ENCODE measurements at regions not wholly inside any gene's neighbourhood (a gene's known extent, or its start where the extent isn't known, plus 50 kb on each side); places are given as distances from the start of the nearest gene placed in this dataset.

DNA sequence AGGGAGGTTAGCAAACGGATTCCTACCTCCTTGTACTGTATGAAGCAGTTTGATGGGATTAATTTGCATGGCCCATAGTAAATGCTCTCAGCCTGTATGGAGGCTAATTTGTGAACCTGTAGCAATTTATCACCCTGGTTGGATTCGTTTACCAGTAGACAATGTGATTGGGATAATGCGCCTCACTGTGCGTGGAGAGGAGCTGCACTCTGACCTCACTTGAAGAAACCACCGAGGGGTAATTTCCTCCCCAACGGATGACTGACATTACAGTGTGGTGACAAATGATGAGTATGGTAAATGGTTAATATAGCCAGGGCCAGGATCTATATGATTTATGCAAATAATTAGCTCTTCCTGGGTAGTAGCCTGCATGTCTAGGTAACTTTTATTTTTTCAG lies 479.1 kb upstream of the RBFOX1 start (continued):
- TF ChIP-seq, protein P1, sequence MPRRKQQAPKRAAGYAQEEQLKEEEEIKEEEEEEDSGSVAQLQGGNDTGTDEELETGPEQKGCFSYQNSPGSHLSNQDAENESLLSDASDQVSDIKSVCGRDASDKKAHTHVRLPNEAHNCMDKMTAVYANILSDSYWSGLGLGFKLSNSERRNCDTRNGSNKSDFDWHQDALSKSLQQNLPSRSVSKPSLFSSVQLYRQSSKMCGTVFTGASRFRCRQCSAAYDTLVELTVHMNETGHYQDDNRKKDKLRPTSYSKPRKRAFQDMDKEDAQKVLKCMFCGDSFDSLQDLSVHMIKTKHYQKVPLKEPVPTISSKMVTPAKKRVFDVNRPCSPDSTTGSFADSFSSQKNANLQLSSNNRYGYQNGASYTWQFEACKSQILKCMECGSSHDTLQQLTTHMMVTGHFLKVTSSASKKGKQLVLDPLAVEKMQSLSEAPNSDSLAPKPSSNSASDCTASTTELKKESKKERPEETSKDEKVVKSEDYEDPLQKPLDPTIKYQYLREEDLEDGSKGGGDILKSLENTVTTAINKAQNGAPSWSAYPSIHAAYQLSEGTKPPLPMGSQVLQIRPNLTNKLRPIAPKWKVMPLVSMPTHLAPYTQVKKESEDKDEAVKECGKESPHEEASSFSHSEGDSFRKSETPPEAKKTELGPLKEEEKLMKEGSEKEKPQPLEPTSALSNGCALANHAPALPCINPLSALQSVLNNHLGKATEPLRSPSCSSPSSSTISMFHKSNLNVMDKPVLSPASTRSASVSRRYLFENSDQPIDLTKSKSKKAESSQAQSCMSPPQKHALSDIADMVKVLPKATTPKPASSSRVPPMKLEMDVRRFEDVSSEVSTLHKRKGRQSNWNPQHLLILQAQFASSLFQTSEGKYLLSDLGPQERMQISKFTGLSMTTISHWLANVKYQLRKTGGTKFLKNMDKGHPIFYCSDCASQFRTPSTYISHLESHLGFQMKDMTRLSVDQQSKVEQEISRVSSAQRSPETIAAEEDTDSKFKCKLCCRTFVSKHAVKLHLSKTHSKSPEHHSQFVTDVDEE (CRISPR knock-in tag; IDR thresholded peaks at IDR 0.05), result no peak

DNA sequence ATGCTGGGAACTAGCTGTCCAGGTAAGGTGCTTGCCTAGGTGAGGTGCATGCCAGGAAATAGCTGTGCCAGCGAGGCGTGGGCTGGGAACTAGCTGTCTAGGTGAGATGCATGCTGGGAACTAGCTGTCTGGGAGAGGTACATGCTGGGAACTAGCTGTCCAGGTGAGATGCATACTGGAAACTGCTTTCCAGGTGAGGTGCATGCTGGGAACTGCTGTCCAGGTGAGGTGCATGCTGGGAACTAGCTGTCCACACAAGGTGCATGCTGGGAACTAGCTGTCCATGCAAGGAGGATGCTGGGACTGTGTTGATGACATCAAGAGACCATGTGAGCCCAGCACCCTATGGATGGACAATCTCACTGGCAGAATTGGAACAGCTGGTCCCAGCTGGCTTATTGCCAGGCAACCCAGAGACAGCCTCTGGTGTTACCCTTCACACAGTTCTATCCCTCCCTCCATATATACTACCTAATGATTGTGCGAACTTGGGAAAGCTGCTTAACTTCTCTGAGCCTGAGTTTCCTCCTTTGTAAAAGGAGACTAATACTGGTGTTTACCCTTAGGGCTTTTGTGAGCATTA lies 479.9 kb upstream of the RBFOX1 start:
- ATAC-seq, result no peak
- TF ChIP-seq, protein P2, sequence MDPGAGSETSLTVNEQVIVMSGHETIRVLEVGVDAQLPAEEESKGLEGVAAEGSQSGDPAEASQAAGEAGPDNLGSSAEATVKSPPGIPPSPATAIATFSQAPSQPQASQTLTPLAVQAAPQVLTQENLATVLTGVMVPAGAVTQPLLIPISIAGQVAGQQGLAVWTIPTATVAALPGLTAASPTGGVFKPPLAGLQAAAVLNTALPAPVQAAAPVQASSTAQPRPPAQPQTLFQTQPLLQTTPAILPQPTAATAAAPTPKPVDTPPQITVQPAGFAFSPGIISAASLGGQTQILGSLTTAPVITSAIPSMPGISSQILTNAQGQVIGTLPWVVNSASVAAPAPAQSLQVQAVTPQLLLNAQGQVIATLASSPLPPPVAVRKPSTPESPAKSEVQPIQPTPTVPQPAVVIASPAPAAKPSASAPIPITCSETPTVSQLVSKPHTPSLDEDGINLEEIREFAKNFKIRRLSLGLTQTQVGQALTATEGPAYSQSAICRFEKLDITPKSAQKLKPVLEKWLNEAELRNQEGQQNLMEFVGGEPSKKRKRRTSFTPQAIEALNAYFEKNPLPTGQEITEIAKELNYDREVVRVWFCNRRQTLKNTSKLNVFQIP (CRISPR knock-in tag; IDR thresholded peaks at IDR 0.05; ENCODE audit: borderline replicate concordance, low read depth), result no peak
- TF ChIP-seq ARNTL (CRISPR knock-in tag; IDR thresholded peaks at IDR 0.05; ENCODE audit: borderline replicate concordance, low read depth) (no peak), TOX (CRISPR knock-in tag; IDR thresholded peaks at IDR 0.05; ENCODE audit: borderline replicate concordance) (no peak), CSRNP3 (CRISPR knock-in tag; IDR thresholded peaks at IDR 0.05) (no peak), RARB (CRISPR knock-in tag; IDR thresholded peaks at IDR 0.05) (no peak), CSDC2 (CRISPR knock-in tag; IDR thresholded peaks at IDR 0.05) (no peak), ISL1 (CRISPR knock-in tag; IDR thresholded peaks at IDR 0.05) (no peak), ESRRG (CRISPR knock-in tag; IDR thresholded peaks at IDR 0.05) (no peak), OSR1 (CRISPR knock-in tag; IDR thresholded peaks at IDR 0.05) (no peak), ZNF70 (CRISPR knock-in tag; IDR thresholded peaks at IDR 0.05) (no peak), ZFP3 (CRISPR knock-in tag; IDR thresholded peaks at IDR 0.05) (no peak), PPARA (CRISPR knock-in tag; IDR thresholded peaks at IDR 0.05; ENCODE audit: borderline replicate concordance) (no peak), BACH2 (CRISPR knock-in tag; IDR thresholded peaks at IDR 0.05; ENCODE audit: borderline replicate concordance) (no peak)
- TF ChIP-seq, protein P3, sequence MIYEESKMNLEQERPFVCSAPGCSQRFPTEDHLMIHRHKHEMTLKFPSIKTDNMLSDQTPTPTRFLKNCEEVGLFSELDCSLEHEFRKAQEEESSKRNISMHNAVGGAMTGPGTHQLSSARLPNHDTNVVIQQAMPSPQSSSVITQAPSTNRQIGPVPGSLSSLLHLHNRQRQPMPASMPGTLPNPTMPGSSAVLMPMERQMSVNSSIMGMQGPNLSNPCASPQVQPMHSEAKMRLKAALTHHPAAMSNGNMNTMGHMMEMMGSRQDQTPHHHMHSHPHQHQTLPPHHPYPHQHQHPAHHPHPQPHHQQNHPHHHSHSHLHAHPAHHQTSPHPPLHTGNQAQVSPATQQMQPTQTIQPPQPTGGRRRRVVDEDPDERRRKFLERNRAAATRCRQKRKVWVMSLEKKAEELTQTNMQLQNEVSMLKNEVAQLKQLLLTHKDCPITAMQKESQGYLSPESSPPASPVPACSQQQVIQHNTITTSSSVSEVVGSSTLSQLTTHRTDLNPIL (CRISPR knock-in tag; IDR thresholded peaks at IDR 0.05; ENCODE audit: low read depth), result no peak
- TF ChIP-seq, protein P4, sequence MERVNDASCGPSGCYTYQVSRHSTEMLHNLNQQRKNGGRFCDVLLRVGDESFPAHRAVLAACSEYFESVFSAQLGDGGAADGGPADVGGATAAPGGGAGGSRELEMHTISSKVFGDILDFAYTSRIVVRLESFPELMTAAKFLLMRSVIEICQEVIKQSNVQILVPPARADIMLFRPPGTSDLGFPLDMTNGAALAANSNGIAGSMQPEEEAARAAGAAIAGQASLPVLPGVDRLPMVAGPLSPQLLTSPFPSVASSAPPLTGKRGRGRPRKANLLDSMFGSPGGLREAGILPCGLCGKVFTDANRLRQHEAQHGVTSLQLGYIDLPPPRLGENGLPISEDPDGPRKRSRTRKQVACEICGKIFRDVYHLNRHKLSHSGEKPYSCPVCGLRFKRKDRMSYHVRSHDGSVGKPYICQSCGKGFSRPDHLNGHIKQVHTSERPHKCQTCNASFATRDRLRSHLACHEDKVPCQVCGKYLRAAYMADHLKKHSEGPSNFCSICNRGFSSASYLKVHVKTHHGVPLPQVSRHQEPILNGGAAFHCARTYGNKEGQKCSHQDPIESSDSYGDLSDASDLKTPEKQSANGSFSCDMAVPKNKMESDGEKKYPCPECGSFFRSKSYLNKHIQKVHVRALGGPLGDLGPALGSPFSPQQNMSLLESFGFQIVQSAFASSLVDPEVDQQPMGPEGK (CRISPR knock-in tag; IDR thresholded peaks at IDR 0.05; ENCODE audit: borderline replicate concordance), result no peak

DNA sequence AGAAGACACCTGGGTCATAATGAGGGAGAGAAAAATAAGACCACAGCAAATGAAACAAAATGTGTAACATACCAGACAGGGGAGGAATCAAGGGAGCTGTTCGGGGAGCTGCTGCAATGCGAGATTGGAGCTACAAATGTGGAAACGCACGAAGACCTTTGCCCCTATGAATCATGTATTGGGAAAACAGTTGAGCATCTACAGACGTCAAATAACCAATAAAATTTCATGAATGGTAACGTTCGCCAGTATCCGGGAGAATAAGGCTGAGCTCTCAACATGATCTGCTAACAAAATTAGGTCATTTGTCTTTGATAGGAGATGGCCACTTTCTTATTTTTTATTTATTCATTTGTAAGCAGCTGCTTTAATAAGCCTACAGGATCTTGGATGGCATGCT lies 486.2 kb upstream of the RBFOX1 start:
- no peak for ATAC-seq
- TF ChIP-seq OSR1 (CRISPR knock-in tag; IDR thresholded peaks at IDR 0.05) (no peak), PPARA (CRISPR knock-in tag; IDR thresholded peaks at IDR 0.05; ENCODE audit: borderline replicate concordance) (no peak), RARB (CRISPR knock-in tag; IDR thresholded peaks at IDR 0.05) (no peak), ARNTL (CRISPR knock-in tag; IDR thresholded peaks at IDR 0.05; ENCODE audit: borderline replicate concordance, low read depth) (no peak), TOX (CRISPR knock-in tag; IDR thresholded peaks at IDR 0.05; ENCODE audit: borderline replicate concordance) (no peak), ISL1 (CRISPR knock-in tag; IDR thresholded peaks at IDR 0.05) (no peak), ZNF565 (CRISPR knock-in tag; conservative IDR thresholded peaks at IDR 0.05; ENCODE audit: low read depth) (no peak), ZNF70 (CRISPR knock-in tag; IDR thresholded peaks at IDR 0.05) (no peak), SNAI2 (CRISPR knock-in tag; IDR thresholded peaks at IDR 0.05) (no peak), ZFP30 (CRISPR knock-in tag; IDR thresholded peaks at IDR 0.05) (no peak), ESRRG (CRISPR knock-in tag; IDR thresholded peaks at IDR 0.05) (no peak), BACH2 (CRISPR knock-in tag; IDR thresholded peaks at IDR 0.05; ENCODE audit: borderline replicate concordance) (no peak), ZFP3 (CRISPR knock-in tag; IDR thresholded peaks at IDR 0.05) (no peak), GLIS3 (CRISPR knock-in tag; IDR thresholded peaks at IDR 0.05) (no peak)
- TF ChIP-seq, protein P2 (CRISPR knock-in tag; IDR thresholded peaks at IDR 0.05; ENCODE audit: borderline replicate concordance, low read depth), result no peak
- TF ChIP-seq, protein P1 (CRISPR knock-in tag; IDR thresholded peaks at IDR 0.05), result no peak
- TF ChIP-seq, protein P4 (CRISPR knock-in tag; IDR thresholded peaks at IDR 0.05; ENCODE audit: borderline replicate concordance), result no peak

Measured in SK-N-SH treated with all-trans-retinoic acid at 6 μM for 48 hours (cell line).